NCI-H146 treated with DMSO at 0.1 percent for 48 hours (cell line): ENCODE measurements at regions not wholly inside any gene's neighbourhood (a gene's known extent, or its start where the extent isn't known, plus 50 kb on each side); places are given as distances from the start of the nearest gene placed in this dataset.

ENCODE experiments used
- DNase-seq: peaks from one replicate; lab custom pipeline; 2025; ENCODE audit not compliant: unreplicated experiment; lab: John Stamatoyannopoulos, UW

- DNase-seq, result no peak
These were observed 403.1 kb upstream of the TGFBR2 start for GRCh38 chr3:30203301-30203700.

DNA sequence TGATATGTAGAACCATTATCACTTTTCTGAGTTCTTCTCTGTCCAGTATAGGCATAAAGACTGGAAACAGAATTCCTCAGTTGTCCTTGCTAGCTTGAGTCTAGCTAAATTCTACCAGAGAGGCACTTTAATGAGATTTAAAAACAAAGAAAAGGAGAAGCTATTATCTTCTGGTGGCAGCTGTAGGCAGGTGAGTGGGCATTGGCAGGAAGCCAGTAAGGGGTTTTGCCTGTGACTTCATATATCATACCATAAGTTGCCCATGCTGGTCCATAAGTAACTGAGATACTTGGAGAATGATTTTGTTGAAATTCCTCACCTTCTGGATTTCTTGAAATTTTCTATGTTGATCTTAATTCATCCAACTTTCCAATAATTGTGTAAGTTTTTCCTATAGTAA lies 402.3 kb upstream of the TGFBR2 start:
- peak; percentile 1 for DNase-seq

GRCh38 chr3:30206051-30206450 lies 400.4 kb upstream of the TGFBR2 start:
- no peak for DNase-seq

GRCh38 chr3:30221619-30222018 lies 384.8 kb upstream of the TGFBR2 start:
- no peak for DNase-seq

DNA sequence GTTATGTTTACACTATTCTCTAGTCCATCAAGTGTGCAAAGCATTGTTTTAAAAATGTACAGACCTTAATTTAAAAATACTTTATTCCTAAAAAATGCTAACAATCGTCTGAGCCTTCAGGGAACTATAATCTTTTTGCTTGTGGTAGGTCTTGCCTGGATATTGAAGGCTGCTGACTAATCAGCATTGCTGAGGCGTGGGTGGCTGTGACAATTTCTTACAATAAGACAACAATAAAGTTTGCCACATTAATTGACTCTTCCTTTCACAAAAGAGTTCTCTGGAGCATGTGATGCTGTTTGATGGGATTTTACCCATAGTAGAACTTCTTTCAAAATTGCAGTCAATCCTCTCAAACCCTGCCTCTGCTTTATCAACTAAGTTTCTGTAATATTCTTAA lies 384.0 kb upstream of the TGFBR2 start:
- DNase-seq, result no peak

- DNase-seq, result no peak
These were observed 381.4 kb upstream of the TGFBR2 start for GRCh38 chr3:30225021-30225420.

- DNase-seq, result no peak
These were observed 379.7 kb upstream of the TGFBR2 start for GRCh38 chr3:30226601-30227151.

GRCh38 chr3:30227571-30228301 lies 378.7 kb upstream of the TGFBR2 start:
- DNase-seq, result no peak

DNA sequence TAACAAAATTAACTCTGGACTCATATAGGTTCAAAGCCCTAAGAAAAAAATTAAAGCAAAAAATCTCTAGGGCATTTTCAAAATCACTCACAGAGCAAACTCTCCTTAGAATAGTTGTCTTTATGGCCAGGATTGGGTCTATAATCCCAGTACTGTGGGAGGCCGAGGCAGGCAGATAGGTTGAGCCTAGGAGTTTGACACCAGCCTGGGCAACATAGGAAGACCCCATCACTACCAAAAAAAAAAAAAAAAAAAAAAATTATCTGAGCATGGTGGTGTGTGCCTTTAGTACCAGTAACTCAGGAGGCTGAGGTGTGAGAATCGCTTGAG lies 378.1 kb upstream of the TGFBR2 start:
- DNase-seq, result no peak

DNA sequence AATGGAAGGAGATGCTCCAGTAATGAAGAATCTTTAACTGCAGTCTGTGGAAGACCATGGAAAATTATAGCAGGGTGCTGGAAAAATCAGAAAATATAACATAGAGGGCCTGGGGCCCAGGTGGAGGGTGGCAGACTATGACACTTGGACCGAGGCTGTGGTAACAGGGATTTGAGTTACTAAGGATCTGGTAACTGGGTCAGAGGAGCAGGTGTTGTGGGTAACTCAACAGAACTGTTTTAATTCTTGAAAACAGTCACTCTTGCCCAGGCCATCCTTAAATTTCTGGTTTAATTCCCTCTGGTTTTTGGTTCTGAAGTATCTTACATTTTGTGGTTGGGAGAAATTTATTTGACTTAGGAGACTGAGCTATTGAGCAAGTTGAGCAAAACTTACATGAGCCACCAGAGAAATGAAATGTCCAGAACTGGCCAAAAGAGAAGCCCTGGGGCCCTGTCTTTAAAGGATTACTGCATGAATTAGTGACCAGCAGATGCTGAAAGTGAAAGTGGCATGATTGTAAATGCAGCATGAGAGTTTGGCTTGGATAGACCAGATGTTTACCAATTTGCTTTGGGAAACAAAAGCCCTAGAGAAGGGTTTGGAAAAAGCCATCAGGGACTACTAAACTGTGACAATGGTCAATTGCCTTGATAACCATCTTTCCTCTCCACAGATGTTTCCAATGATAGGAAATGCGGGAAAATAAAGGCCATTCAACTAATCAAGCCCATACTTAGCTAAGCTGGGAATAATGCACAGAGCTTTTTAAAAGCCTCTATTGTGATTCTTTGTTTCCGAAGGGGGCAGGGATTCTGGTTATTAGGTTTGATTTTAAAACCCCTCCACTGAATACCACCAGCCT lies 374.9 kb upstream of the TGFBR2 start:
- DNase-seq, result no peak

- no peak for DNase-seq
These were observed 374.3 kb upstream of the TGFBR2 start for GRCh38 chr3:30232142-30232541.

DNA sequence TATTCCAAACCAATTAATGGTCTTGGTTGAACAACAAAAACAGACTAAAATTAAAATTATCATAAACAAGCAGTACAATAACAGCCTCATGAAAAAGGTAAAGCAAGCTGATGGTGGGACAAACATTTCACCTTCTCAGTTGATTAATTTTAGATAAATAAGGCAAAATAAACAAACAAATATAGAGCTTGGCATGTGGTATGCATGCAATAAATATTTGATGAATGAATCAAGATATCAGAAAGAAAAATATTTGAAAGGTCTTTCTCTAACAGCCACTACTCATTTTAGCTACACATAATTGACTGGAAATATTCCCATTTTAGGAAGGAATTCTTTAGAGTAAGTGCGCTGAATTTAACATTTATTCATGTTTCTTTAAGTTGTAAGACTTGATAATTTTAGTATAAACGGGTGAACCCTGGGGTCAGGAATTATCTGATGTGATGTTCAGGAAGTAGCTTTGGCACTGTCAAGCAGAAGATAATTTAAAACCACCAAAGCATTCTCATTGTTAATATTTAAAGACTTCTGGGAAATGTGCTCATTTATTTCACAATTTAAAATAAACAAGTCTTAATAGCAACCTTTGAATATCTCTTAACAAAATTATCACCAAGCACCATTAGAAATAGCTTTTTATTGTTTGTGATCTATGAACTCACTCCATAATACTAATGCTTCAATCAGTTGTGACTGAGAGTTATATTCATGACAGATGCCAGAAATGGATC lies 372.3 kb upstream of the TGFBR2 start:
- no peak for DNase-seq

DNA sequence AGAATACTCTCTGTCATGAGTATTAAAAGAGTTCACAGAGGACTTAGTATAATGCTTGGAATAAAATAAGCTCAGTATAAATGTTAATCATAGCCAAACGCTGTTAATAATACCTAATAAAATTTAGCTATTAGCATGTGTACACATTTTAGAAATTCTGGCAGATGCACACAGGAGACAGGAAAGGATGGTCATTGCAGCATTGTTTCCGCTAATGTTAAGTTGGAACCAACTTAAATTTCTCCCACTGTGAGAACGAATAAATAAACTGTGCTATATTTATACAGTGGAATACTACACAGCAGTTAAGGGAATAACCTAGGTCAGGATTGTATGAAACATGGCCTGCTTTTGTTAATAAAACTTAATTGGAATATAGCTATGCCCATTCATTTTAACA lies 370.4 kb upstream of the TGFBR2 start:
- DNase-seq, result no peak

DNA sequence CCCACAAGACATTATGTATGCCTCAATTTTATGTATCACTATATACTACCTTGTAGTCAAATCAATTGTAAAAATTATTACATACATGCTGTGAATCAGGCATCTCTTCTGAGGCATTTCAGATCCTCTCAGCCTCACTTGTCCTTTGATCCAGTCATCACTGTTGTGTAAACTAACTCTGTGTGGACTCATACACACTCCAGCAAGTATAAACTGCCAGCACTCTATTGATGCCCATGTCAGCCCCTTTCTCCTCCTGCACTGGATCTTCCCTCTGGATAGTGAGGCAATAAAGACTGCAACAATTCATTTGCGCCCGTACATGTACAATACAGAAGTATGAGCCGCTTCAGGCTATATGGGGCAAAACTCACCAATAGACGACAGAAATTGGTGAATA lies 364.7 kb upstream of the TGFBR2 start:
- no peak for DNase-seq

- DNase-seq, result peak; percentile 76
These were observed 360.4 kb upstream of the TGFBR2 start for GRCh38 chr3:30245858-30246622.

- DNase-seq, result no peak
These were observed 358.0 kb upstream of the TGFBR2 start for GRCh38 chr3:30248423-30248822.

GRCh38 chr3:30252474-30252873 lies 353.9 kb upstream of the TGFBR2 start:
- DNase-seq, result no peak

- DNase-seq, result peak; percentile 34
These were observed 352.6 kb upstream of the TGFBR2 start for GRCh38 chr3:30253832-30254231.

DNA sequence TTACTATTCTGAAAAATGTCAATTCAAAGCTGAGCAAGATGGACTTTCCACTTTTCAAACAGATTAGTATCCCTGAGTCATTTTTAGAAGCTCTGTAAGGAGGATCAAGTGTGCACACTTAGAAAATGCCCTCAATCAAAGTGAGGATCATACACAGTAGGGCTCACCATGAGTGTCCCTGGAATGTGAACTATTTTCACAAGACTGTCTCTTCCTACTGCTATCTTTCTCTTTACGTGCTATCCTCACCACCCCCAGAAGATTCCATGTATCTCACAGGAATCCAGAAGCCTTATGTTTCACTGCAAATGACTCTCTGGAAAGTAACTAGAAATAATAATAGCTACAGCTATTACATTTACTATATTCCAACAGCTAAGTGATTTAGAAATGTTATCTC lies 349.9 kb upstream of the TGFBR2 start:
- DNase-seq, result no peak

DNA sequence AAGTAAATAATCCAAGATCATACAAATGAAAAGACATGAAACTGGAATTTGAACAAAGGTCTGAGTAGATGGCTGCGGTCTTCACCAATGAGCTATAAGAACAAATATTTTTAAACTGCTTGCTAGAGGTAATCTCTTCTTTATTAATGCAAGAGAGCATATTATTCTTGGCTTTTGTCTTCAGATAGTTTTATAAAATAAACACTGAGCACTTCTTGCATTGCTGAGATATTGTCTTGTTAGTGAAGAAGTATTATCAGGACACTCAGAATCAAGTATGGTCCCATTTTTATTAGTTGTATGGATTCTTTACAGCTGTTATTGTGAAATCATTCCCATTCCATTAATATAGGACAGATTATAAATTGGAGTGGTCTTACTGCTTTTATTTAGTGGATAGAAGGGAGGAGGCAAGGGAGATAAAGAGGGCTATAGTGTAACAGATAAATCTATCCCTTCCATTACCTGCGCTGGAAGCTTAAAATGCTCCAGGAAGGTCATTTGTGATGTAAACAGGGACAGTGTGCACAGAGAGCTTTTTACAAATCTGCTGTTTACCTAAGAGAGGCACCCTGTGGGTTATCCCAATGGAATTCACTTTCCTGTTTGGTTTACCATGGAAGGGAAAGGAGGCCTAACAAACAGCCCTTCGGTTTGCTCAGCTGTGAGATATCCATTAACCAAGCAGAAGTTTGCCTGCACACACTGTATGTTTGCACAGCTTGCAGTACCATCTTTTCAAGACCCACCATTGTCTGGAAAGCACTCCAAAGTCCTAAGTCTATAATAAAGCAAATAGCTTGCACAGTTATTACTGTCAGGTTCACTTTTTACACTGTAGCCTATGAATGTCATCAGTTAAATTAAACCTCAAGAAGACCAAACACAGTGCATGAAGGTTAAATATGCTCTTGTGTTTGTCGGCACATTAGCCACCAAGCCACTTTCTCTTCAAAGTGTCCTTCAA lies 347.7 kb upstream of the TGFBR2 start:
- DNase-seq, result peak; percentile 98
